H4 (cell line): ENCODE measurements at regions not wholly inside any gene's neighbourhood (a gene's known extent, or its start where the extent isn't known, plus 50 kb on each side); places are given as distances from the start of the nearest gene placed in this dataset.

Source experiments
- DNase-seq: peaks from one replicate; pipeline ENCODE4 v3.0.0-alpha.2; 2015; ENCODE audit warnings: low spot score

GRCh38 chr2:4576075-4576474 is 872.7 kb downstream of the DCDC2C start:
- no peak for DNase-seq

DNA sequence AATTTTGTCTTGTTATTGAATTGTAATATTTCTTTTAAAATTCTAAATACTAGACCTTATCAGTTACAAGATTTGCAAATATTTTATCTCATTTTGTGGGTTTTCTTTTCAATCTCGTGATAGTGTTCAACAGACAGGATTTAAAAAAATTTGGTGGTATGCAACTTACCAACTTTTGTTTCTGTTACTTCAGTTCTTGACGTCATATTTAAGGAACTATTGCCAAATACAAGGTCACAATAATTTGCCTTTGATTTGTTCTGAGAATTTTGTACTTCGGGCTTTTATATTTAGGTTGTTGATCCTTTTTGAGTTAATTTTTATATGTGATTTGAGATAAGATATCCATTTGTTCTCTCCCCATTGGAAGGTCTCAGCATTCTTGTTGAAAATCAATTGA is 876.6 kb downstream of the DCDC2C start:
- no peak for DNase-seq

DNA sequence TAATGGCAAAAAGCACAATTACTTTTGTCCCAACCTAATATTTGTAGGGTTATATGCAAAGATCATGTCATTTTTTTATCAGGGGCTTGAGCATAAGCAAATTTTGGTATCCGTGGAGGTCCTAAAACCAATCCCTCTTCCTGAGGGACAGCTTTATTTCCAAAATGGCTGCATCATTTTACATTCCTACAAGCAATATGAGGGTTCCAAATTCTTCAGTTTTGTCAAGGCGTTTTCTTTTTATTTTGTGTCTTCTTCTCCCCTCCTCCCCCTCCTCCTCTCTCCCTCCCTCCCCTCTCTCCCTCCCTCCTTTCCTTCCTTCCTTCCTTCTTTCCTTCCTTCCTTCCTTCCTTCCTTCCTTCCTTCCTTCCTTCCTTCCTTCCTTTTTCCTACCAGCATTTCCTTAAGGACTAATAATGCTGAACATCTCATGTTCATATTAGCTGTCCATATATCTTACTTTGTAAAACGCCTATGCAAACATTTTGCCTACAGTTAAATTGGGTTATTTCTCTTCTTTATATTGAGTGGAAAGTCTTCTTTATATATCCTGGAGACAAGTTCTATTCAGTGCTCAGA is 881.8 kb downstream of the DCDC2C start:
- DNase-seq: no peak

- DNase-seq: no peak
These were observed 885.2 kb downstream of the DCDC2C start for GRCh38 chr2:4588606-4589005.

- DNase-seq: no peak
These were observed 887.9 kb downstream of the DCDC2C start for GRCh38 chr2:4591261-4591660.

DNA sequence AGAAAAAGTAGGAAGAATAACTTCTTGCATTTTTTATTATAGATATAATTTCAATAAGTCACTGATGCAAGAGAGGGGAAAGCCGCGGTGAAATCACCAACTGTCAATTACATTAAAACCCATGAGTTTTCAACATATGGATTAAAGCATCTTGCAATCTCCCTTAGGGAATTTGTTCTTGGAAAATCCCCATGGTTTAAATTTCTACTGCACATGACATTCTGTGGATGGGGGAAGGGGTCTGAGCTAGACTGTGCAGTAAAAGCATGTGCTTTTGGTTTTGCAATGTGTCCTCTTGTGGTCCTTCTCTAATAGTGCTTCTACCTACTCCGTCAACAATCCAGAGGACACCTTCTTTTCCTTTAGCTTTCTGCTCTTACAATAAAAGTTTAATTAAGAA is 894.0 kb downstream of the DCDC2C start:
- no peak for DNase-seq

- no peak for DNase-seq
These were observed 901.4 kb downstream of the DCDC2C start for GRCh38 chr2:4604767-4605166.

DNA sequence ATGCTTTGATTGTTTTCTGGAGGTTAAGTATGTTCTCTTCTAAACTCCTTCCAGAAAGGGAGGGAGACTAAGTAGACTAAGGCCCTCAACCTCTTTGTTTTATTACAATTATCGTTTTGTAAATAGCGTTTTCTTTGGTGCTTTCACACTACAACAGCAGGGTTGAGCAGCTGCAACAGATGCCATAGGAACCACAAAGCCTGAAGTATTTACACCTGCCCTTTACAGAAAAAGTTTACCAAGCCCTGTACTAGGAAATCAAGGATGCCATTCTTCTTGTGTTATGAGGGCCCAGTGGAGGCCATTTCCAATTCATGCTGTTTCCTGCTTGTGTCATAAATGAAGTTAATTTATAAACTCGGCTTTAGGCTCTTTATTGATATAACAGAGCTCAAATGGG is 914.8 kb downstream of the DCDC2C start:
- DNase-seq: no peak

GRCh38 chr2:4618630-4619228 is 915.4 kb downstream of the DCDC2C start:
- no peak for DNase-seq

- DNase-seq: no peak
These were observed 925.7 kb downstream of the DCDC2C start for GRCh38 chr2:4628998-4629501.

DNA sequence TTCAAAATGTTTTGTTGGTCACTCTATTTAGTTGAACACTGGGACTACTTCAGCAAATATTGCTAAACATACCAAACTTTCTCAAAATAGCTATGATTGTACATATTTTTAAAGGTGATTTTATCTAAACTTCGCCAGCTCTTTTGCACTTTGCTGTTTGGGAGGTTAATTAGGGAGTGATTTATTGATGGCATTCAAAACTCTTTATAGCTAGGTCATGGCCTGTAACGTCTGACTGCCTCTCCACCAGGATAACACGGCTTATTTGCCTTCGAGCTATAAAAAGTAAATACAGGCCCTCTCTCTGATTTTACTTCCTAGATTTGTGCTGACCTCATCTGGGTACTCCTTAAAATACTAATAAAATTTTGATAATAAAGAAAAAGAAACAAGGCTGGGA is 931.9 kb downstream of the DCDC2C start:
- no peak for DNase-seq

DNA sequence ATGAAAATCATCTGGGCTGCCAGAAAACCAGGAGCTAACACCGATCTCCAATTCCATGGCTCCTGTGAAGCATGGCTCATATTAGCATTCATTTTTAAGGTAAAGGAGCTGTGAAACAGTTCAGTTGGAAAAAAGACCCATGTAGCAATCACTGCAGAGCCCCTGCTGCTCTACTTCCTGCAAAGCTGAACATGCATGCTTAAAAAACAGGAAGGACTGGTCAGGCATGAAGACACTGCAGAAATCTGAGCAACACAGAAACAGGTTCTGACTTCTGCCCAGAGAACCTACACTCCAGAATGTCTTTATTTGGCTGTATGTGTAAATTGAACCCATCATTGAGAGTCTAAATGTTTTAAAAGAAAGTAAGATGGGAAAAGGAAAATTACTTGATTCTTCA is 950.6 kb downstream of the DCDC2C start:
- no peak for DNase-seq

- no peak for DNase-seq
These were observed 953.0 kb downstream of the DCDC2C start for GRCh38 chr2:4656326-4656725.

DNA sequence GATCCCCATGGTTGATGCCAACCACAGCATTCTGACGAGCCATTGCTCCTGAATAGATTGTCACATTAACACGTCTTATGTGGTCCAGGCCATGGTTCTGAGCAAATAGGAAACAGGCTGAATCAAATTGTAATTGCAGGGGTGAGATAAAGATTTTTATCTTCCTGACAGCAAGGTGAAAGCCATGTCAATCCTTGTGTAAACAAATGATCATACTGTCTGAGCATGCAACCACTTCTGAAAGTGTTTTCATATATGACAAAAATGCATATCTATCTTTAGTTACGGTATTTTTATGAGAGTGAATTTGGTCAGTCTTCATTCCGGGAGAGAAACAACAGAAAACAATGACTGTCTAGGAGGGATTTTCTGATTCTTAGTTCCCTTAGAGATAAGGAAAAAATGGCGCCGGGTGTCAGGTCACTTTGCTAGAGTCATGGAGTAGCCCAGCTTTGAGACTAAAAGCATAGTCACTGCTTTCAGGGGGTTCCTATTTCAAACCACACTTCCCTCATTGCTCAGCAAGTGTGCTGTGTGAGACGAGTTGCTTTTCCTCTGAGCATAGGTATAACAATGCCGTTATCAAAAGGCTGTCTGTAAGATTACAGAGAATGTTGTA is 958.9 kb downstream of the DCDC2C start:
- no peak for DNase-seq

DNA sequence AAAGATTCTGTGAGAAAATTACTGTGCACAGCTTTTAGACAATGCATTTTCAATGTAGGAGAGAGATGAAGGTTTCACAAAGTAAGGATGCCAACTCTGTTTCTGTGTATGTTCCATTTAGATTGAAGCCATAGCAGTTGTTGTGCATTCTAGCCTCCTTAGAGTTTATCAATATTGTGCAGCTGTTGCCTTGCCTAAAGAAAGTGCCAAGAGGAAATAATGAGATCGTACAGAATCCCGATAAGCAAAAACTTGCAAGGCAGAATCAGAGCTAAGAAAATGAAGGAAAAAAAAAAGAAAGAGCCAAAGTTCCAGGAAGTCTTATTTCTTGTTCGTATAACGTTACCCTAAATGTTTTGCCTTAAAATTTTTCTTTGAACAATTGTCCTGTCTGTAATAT is 965.0 kb downstream of the DCDC2C start:
- no peak for DNase-seq

GRCh38 chr2:4670331-4670730 is 967.0 kb downstream of the DCDC2C start:
- DNase-seq: no peak

DNA sequence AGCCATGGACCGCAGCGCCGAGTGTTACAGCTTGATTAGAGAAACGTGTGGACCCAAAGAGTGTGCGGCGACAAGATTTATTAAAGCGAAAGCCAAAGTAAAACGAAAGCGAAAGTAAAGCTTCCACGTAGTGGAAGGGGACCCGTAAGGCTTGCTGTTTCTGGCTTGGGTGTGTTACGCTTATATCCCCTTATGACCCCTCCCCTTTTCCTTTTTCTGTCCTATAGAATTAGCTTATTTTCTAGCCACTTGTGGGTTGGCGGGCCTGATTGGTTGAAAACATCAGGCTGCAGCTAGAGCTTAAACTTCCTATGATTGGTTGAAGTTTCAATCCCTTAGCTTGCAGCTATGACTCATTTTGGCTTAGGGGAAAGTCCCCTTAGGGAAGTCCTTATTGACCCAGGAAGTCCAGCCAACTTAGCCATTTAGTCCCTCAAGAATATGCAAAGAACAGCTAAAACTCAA is 969.7 kb downstream of the DCDC2C start:
- DNase-seq: peak; percentile 62

DNA sequence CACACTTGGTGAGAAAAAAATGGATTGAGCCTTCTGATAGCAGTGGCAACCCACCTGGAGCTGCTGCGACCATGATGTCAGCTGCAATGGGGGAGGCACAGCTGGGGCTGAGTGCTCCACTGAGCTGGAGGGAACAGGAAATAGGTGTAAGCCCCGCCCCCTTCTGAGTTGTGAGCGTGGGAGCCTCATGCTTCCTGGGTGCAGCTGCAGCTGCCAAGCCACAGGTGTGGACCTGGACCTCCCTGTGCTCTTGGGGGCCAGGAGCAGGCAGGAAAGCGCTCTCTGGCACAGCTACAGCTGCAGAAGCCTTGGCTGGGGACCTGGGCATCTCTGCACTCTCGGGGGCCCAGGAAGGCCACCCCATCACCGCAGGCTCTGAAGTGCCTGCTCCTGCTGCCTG is 970.6 kb downstream of the DCDC2C start:
- DNase-seq: no peak

DNA sequence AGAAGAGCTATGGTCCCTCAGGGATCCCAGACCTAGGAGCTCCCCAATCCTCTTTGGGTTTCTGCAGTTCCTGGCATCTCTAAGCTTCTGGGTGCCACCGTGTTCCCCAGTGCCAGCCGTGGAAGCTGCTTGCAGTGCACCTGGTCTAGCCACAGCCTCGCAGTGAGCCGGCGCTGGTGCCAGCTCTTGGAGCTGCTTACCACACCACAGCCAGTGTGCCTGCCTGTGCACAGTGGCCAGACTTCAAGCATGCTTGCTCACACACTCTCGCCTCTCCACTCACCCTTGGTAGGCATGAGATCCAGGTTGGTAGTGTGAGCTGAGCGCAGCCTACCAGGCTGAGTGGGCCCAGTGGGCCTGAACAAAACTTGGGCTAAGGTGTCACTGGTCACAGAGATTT is 971.9 kb downstream of the DCDC2C start:
- no peak for DNase-seq

DNA sequence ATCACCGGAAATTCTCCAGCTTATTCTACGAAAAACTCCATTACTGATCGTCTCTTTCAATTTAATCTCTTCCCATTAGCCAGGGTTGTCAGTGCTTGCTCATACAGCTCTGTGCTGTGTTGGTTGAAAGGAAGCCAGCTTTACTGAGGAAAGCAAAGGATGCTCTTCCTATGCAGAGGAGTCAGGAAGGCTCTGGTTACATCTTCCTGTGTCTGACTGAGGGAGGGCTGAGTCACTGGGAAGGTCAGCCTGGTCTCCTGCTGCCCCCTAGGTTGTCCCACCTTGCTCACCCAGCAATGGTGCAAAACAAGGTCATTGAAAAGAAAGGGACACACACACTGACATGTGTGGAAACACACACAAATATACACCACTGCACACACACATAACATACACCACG is 975.6 kb downstream of the DCDC2C start:
- DNase-seq: no peak

GRCh38 chr2:4679391-4679790 is 976.0 kb downstream of the DCDC2C start:
- no peak for DNase-seq

DNA sequence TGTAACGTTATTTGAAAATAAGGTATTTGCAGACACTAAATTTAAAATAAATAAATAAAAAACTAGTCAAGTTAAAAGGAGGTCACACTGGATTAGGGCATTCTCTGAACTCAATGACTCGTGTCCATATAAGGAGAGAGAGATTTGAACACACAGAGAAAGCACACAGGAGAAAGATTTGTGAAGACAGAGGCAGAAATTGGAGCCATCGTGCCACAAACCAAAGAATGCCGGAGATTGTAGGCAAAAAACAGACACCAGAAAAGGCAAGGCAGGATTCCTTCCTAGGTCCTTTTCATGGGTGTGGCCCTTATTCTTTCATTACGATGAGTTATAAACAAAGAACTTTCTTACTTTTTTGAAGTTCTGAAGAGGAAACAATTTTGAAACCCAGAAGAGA is 981.5 kb downstream of the DCDC2C start:
- no peak for DNase-seq

GRCh38 chr2:4690913-4691312 is 987.5 kb downstream of the DCDC2C start:
- DNase-seq: no peak
